Endothelial cell of umbilical vein (primary cell): ENCODE measurements at regions not wholly inside any gene's neighbourhood (a gene's known extent, or its start where the extent isn't known, plus 50 kb on each side); places are given as distances from the start of the nearest gene placed in this dataset.
"Not testable (repeated sequence)": the region's sequence is repeated elsewhere in the genome, so short reads cannot be mapped to it uniquely, and the experiment has no call there.

ENCODE experiments used
- CTCF ChIP-seq, 2 donors: IDR thresholded peaks; 1 replicate in 1 of 2; 2 replicates in 1 of 2; pipeline ENCODE4 v1.5.1; 2011; ENCODE audit warnings: low read length in 2 of 2, mild to moderate bottlenecking in 2 of 2, moderate library complexity in 2 of 2, control low read depth in 1 of 2, inconsistent platforms in 1 of 2, low read depth in 1 of 2; ENCODE audit not compliant: insufficient read depth in 1 of 2; ENCODE audit errors: extremely low read depth in 1 of 2
- EZH2 ChIP-seq: IDR thresholded peaks from 2 replicates; pipeline ENCODE4 v1.6.1; 2012; ENCODE audit warnings: borderline replicate concordance, low read depth, mild to moderate bottlenecking, moderate library complexity, low read length, inconsistent platforms; ENCODE audit not compliant: severe bottlenecking
- FOS ChIP-seq: IDR thresholded peaks from 2 replicates; pipeline ENCODE4 v1.6.1; 2011; ENCODE audit warnings: mild to moderate bottlenecking, low read length, moderate library complexity, borderline replicate concordance; ENCODE audit not compliant: insufficient read depth
- JUN ChIP-seq: IDR thresholded peaks from 2 replicates; pipeline ENCODE4 v1.6.1; 2011; ENCODE audit warnings: borderline replicate concordance, low read depth; ENCODE audit not compliant: insufficient read length, insufficient read depth
- MAX ChIP-seq: IDR thresholded peaks from 2 replicates; pipeline ENCODE4 v1.6.1; 2011; ENCODE audit not compliant: insufficient read depth, insufficient read length
- MYC ChIP-seq: IDR thresholded peaks from one replicate; pipeline ENCODE4 v1.6.1; 2011; ENCODE audit warnings: mild to moderate bottlenecking, low read depth, low read length
- POLR2A ChIP-seq: IDR thresholded peaks from 2 replicates; pipeline ENCODE4 v1.6.1; 2012; ENCODE audit warnings: low read depth, mild to moderate bottlenecking, control low read depth, low read length
- POLR2AphosphoS5 ChIP-seq: IDR thresholded peaks from 2 replicates; pipeline ENCODE4 v1.6.1; 2012; ENCODE audit warnings: low read depth, mild to moderate bottlenecking, control low read depth, low read length, moderate library complexity; ENCODE audit not compliant: insufficient read depth

- TF ChIP-seq CTCF (IDR thresholded peaks at IDR 0.05; ENCODE audit: extremely low read depth in 1 of 2, insufficient read depth in 1 of 2, low read depth in 1 of 2, low read length in 2 of 2); POLR2A; POLR2AphosphoS5; EZH2; FOS; MYC; MAX; JUN: not testable (repeated sequence)
Observed at GRCh38 chrX:114040661-114041269, 543.1 kb upstream of the HTR2C start.
